GM19043 (cell line): ENCODE measurements at regions not wholly inside any gene's neighbourhood (a gene's known extent, or its start where the extent isn't known, plus 50 kb on each side); places are given as distances from the start of the nearest gene placed in this dataset.

Experiments used
- ATAC-seq: cut with Tn5 transposase; IDR thresholded peaks from one replicate; pipeline ENCODE4 v1.9.1; 2021; ENCODE audit warnings: low read depth; ENCODE audit not compliant: unreplicated experiment

DNA sequence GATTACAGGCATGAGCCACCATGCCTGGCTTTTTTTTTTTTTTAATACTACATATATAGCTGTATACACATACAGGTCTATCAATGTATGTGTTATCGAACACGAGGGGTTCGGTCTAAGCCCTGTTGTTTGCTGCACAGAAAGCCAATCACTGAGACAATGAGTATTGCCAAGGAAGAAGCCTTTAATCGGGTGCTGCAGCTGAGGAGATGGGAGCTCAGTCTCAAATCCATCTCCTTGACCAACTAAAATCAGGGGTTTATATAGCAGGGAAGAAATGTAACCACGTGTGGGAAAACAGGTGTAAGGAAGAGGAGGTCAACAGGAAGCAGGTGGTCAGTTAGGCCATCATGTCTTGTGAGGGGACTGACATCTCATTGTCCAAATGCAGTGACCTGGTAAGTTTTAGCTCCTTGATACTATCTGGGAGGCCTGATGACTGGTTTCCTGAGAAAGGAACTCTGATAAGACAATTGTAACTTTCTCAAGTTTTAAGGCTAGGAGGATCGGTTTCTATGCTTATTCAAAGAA, 80.9 kb upstream of the MAP1LC3B2 start:
- ATAC-seq = no peak

DNA sequence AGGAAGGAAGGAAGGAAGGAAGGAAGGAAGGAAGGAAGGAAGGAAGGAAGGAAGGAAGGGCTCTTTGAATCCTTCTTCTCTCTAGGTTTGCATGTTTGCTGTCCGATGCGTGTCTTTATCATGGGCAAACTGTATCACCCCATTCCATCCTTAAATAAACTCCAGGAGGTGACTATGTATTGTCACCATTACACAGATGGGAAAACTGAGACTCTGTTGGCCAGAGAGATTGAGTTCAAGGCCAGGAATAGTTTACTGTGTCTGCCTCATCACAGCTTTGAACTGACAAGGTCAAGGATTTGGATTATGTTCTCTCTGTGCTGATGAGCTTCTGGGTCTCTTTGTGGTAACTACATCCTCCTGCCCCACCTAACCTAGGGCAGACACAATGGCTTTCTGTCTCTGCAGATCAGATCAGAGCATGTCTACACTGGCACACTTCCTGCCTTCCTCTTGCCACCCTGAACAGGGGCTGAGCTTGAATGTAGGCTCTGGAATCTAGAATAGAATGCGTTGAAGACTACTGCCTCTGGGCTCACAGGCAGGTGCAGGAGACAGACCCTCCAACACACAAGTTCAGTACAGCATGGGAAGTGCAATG, 78.9 kb upstream of the MAP1LC3B2 start:
- ATAC-seq = no peak

DNA sequence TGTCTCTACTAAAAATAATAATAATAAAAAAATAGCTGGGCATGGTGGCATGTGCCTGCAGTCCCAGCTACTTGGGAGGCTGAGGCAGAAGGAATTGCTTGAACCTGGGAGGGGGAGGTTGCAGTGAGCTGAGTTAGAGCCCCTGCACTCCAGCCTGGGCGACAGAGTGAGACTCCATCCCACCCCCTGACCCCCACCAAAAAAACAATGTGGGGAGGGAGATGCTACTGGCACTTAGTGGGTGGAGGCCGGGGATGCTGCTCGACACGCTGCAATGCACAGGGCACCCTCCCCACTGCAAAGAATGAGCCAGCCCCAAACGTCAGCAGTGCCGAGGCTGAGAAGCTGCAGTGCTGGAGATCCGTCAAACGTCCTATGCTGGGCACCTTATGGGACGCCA, 77.5 kb upstream of the MAP1LC3B2 start:
- no peak for ATAC-seq

- ATAC-seq = no peak
Measured at GRCh38 chr12:116482179-116482578, 77.0 kb upstream of the MAP1LC3B2 start.

- no peak for ATAC-seq
Measured at GRCh38 chr12:116482859-116483258, 76.3 kb upstream of the MAP1LC3B2 start.

GRCh38 chr12:116483959-116484750, 75.0 kb upstream of the MAP1LC3B2 start:
- ATAC-seq = no peak

- no peak for ATAC-seq
Measured at GRCh38 chr12:116484807-116485206, 74.4 kb upstream of the MAP1LC3B2 start.

- ATAC-seq = no peak
Measured at GRCh38 chr12:116489116-116489515, 70.1 kb upstream of the MAP1LC3B2 start.

DNA sequence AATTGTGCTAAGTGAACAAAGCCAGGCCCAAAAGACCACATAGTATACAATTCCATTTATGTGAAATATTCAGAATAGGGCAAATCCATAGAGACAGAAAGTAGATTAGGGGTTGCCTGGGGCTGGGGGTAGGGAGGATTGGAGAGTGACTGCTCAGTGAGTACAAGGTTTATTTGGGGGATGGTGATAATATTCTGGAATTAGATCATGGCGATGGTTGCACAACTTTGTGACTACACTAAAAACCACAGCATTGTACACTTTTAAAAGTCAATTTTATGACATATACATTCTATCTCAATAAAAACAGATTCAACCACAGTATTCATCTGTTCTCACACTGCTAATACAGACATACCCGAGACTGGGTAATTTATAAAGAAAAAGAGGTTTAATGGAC, 68.7 kb upstream of the MAP1LC3B2 start:
- no peak for ATAC-seq

DNA sequence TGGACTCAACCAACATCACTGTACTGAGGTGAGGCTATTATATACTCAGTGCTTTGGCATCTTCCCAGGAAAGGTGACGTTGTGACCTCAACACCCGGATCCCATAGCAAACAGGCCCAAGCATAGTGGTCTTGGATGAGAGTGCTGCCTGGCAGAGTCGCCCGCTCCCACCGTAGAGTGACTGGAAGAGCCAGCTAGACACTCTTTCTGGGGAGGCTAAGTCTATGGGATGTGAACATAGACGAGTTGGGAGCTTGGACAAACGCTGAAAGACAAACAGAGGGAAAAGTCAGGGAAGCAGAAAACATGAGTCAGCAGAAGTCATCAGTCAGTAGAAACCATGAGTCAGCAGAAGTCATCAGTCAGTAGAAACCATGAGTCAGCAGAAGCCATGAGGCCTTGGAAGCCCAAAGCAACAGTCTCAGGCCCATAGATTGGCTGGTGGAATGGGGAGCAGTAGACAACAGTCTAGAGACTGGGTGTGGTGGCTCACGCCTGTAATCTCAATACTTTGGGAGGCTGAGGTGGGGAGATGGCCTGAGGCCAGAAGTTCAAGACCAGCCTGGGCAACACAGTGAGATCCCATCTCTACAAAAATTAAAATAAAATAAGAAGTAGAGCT, 66.4 kb upstream of the MAP1LC3B2 start:
- no peak for ATAC-seq

GRCh38 chr12:116495260-116495659, 63.9 kb upstream of the MAP1LC3B2 start:
- no peak for ATAC-seq

- ATAC-seq = no peak
Measured at GRCh38 chr12:116497051-116497591, 62.1 kb upstream of the MAP1LC3B2 start.

DNA sequence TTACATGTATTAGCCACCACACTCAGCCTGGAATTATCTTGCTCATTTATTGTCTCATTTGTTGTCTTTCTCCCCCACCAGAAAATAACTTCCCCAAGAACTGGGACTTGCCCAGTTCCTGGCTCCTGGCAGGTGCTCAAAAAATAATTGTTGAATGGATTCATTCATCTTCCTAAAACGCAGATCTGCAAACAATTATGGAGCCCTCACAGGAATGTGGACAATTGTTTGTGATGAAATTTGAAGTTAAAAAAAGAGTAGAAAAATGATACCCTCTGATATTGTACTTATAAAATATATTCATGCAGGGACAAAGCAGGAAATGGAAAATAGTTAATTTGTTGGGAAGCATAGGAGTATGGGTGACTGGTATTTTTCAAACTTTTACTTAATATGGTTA, 60.7 kb upstream of the MAP1LC3B2 start:
- ATAC-seq = no peak

DNA sequence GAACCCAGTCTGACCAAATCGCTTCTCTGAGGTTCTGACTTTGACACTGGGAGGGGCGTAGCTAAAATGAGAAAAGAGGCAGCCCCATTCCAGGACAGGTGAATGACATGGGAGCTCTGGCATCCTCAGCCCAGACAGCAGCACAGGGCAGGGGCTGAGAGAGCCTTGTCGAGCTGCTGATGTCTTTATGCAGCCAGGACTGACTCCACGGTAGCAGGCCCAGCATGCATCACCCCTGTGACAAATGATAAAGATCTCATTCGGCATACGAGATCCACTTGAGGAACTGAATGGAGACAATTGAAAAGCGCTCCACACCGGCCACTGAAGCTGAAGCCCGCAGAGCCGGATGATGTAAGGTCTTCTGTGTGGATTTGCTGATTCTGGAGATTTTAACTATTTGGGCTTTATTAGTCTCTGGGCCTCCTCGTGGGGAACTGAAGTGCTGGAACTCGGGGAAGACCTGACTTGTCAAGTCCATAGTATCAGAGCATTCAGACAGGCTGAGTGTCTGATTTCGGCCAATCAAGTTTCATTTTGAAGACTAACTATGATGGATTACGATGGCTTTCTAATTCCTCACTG, 56.9 kb upstream of the MAP1LC3B2 start:
- no peak for ATAC-seq

DNA sequence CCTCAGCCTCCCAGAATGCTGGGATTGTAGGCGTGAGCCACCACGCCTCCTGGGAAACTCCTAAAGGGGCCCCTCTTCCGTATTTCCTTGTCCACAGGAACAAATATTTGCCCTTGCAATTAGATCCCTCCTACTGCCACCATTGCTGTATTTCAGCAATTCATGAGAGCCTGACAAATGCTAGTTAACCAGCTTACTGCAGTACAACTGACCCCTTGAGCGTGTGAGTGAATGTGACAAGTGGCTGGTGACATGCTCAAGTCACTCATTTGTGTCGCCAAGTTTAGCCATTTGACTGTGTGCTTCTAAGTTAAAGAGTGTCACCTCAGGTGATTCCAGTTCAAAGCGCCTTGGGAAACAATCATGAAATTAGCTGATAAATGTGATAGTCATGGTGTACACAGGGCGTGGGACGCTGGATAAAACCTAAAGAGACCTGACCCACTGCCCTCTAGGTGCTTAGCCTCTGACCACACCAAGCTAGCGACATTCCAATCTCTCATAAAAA, 56.1 kb upstream of the MAP1LC3B2 start:
- no peak for ATAC-seq

DNA sequence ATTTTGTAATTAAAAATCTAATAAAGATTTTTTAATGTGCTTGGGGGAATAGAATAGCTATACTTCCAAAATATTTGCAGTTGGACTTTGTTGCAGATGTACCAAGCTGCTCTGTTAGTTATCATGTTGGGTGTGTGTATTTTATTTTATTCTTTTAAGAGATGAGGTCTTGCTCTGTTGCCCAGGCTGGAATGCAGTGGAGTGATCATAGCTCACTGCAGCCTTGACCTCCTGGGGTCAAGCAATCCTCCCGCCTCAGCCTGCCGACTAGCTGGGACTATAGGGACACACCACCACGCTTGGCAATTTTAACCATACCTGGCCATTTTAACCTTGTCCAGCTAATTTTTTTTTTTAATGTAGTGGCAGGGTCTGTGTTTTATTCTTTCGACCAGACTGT, 54.7 kb upstream of the MAP1LC3B2 start:
- ATAC-seq = no peak

- ATAC-seq = no peak
Measured at GRCh38 chr12:116506697-116507064, 52.5 kb upstream of the MAP1LC3B2 start.

GRCh38 chr12:116508145-116509121, 50.7 kb upstream of the MAP1LC3B2 start:
- ATAC-seq = no peak
